Psoas muscle (tissue), 7 donors: ENCODE measurements at regions not wholly inside any gene's neighbourhood (a gene's known extent, or its start where the extent isn't known, plus 50 kb on each side); places are given as distances from the start of the nearest gene placed in this dataset.

Experiments
- ATAC-seq, 4 donors: fragments of 200-7000 bp; cut with Tn5 transposase; one replicate each; pipeline ENCODE4 v1.9.1; 2020; ENCODE audit warnings: moderate library complexity in 3 of 4, mild to moderate bottlenecking in 2 of 4
- DNase-seq, 2 donors: peaks; one replicate each; pipeline ENCODE4 v3.0.0-alpha.2; 2020
- H3K27ac ChIP-seq: fragments of 200-600 bp; one replicate; pipeline ENCODE4 v1.8.0; 2022
- H3K27me3 ChIP-seq, 3 donors: fragments of 200-600 bp in 1 of 3; one replicate each; pipeline versions ENCODE4 v1.6.1 to v1.8.0; 2013 to 2022; ENCODE audit warnings: low read length in 2 of 3, mild to moderate bottlenecking in 2 of 3, moderate library complexity in 1 of 3; ENCODE audit not compliant: insufficient read depth in 3 of 3
- H3K36me3 ChIP-seq, 2 donors: fragments of 200-600 bp in 1 of 2; one replicate each; pipeline versions ENCODE4 v1.6.1 to v1.8.0; 2013 to 2022; ENCODE audit warnings: low read depth in 1 of 2, mild to moderate bottlenecking in 1 of 2, moderate library complexity in 1 of 2; ENCODE audit not compliant: insufficient read depth in 1 of 2
- H3K4me1 ChIP-seq: fragments of 200-600 bp; one replicate; pipeline ENCODE4 v1.8.0; 2022
- H3K4me3 ChIP-seq: fragments of 200-600 bp; one replicate; pipeline ENCODE4 v1.8.0; 2022; ENCODE audit warnings: mild to moderate bottlenecking
- H3K9me3 ChIP-seq: fragments of 200-600 bp; one replicate; pipeline ENCODE4 v1.8.0; 2022
- CTCF ChIP-seq: fragments of 200-600 bp; IDR thresholded peaks from one replicate; pipeline ENCODE4 v1.8.0; 2022; ENCODE audit warnings: antibody characterized with exemption
- WGBS, 3 donors: extraction: QIAGEN DNeasy Blood & Tissue Kit; methylation state at CpG; one replicate each; pipeline versions ENCODE4 v1.1.6 to v1.1.7; 2013; 5-methylcytosine and 5-hydroxymethylcytosine counted together
- intact Hi-C, 2 donors: fragments of 100-400 bp; cut with DNase I; formaldehyde crosslinking; loops; one replicate each; pipeline versions ENCODE4 v1.11.0 to v1.14.2; 2022
- donor health status: healthy with polysubstance abuse.
- donor health status: DM: no; HTN: no; CAD: no; lungs with moderate emphysema.
- donor health status: Bipolar disorder and iron deficiency.
- donor health status: healthy.
- donor health status: DM: yes; HTN: yes; CAD: no.
- donor health status: DM: no; HTN: no; CAD: no.
- donor health status: DM: yes; HTN: yes; CAD: no.

- Histone ChIP-seq H3K27me3 (no peaks in the 10 kb centered on the region), H3K36me3 (no peaks in the 10 kb centered on the region), H3K4me3 (no peak overlapping the region), H3K27ac (no peak overlapping the region), H3K9me3 (no peaks in the 10 kb centered on the region), H3K4me1 (no peaks in the 10 kb centered on the region)
- no peak for TF ChIP-seq CTCF
- 71 to 100% (median 93%) methylated on average over 1 of the region's 1 CpG for whole genome bisulfite sequencing, 3 donors
- intact Hi-C loops = no loop called here
- DNase-seq = no peak
- ATAC-seq = no peak
Measured at GRCh38 chr10:65769828-65770227, 1156.0 kb upstream of the LRRTM3 start.

DNA sequence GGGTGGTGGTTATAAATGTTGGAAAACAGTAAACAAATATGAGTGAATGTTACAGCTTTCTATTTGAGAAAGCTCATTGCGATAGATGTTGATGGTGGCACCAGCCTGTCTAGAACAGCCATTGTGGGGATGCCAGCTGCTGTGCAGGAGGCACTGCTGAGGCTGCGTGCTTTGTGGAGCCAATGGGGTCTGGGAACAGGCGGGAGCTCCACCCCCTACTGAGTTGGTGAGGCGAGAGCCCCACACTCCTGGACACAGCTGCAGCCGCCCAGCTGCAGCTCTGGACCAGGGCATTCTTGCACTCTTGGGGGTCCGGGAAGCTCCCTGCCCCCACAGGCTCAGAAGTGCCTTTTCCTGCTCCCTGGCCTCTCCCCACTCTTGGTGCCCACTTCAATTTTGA is 1147.1 kb upstream of the LRRTM3 start:
- WGBS, 3 donors = 91 to 98% (median 98%) methylated on average over 6 of the region's 6 CpGs

DNA sequence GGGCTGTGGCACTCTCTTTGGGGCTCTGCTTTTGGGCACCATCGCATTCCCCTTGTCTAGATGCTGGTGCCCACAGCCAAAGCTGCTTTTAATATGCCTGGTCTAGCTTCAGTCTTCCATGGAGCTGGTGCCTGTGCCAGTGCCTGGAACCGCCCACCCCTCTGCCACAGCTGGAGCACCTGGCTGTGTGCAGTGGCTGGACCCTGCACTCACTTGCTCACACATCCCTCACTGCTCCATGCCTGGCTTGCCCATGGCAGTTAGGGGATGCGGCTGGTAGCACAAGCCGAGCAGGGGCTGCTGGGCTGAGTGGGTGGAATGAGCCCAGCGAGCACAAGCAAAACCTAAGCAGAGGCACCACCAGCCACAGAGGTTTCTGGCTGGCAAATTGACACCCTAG is 1145.9 kb upstream of the LRRTM3 start:
- no peak overlapping the region for H3K27ac ChIP-seq
- ATAC-seq (no peak), DNase-seq (no peak)
- H3K27me3 ChIP-seq = peaks cover 0 to 2% (median 0%) of the 10 kb centered on the region in 3 donors
- no peak for TF ChIP-seq CTCF
- intact Hi-C loops = no loop called here
- H3K4me3 ChIP-seq = no peak overlapping the region
- 90 to 92% (median 91%) methylated on average over 5 of the region's 5 CpGs for WGBS, 3 donors
- no peaks in the 10 kb centered on the region for H3K4me1 ChIP-seq
- H3K36me3 ChIP-seq = no peaks in the 10 kb centered on the region
- no peaks in the 10 kb centered on the region for H3K9me3 ChIP-seq

More for the DNA sequence above, 1147.1 kb upstream of the LRRTM3 start:
- no peak overlapping the region for H3K27ac ChIP-seq
- no peaks in the 10 kb centered on the region for H3K36me3 ChIP-seq
- TF ChIP-seq CTCF = no peak
- ATAC-seq (no peak), DNase-seq (no peak)
- intact Hi-C loops = no loop called here
- no peaks in the 10 kb centered on the region for H3K9me3 ChIP-seq
- peaks cover 0 to 2% (median 0%) of the 10 kb centered on the region in 3 donors for H3K27me3 ChIP-seq
- no peaks in the 10 kb centered on the region for H3K4me1 ChIP-seq
- H3K4me3 ChIP-seq = no peak overlapping the region

- Histone ChIP-seq H3K27me3 (no peaks in the 10 kb centered on the region), H3K36me3 (no peaks in the 10 kb centered on the region), H3K4me3 (no peak overlapping the region), H3K9me3 (no peaks in the 10 kb centered on the region), H3K4me1 (no peaks in the 10 kb centered on the region), H3K27ac (no peak overlapping the region)
- whole genome bisulfite sequencing, 3 donors = 70 to 96% (median 92%) methylated on average over 2 of the region's 2 CpGs
- DNase-seq = no peak
- no peak for ATAC-seq
- intact Hi-C loops = no loop called here
- no peak for TF ChIP-seq CTCF
Measured at GRCh38 chr10:65786279-65786678, 1139.6 kb upstream of the LRRTM3 start.

GRCh38 chr10:65787571-65787970 is 1138.3 kb upstream of the LRRTM3 start:
- H3K4me1 ChIP-seq = no peaks in the 10 kb centered on the region
- WGBS, 3 donors = 30 to 56% (median 46%) methylated on average over 1 of the region's 1 CpG
- intact Hi-C loops = no loop called here
- no peak overlapping the region for H3K27ac ChIP-seq
- no peak for DNase-seq
- no peak for TF ChIP-seq CTCF
- H3K9me3 ChIP-seq = no peaks in the 10 kb centered on the region
- H3K27me3 ChIP-seq = no peaks in the 10 kb centered on the region
- no peak overlapping the region for H3K4me3 ChIP-seq
- no peaks in the 10 kb centered on the region for H3K36me3 ChIP-seq
- ATAC-seq = no peak
